Neural crest cell (in vitro differentiated cells): ENCODE measurements at regions not wholly inside any gene's neighbourhood (a gene's known extent, or its start where the extent isn't known, plus 50 kb on each side); places are given as distances from the start of the nearest gene placed in this dataset.

Experiments
- DNase-seq: peaks from one replicate; pipeline ENCODE4 v3.0.0; 2021; ENCODE audit warnings: low read depth, mixed read lengths, low spot score
- H3K27ac Mint-ChIP-seq: one replicate; pipeline ENCODE4 v1.8.0; 2021; ENCODE audit warnings: mild to moderate bottlenecking, mixed read lengths; ENCODE audit not compliant: unreplicated experiment
- H3K27me3 Mint-ChIP-seq: 2 replicates; pipeline ENCODE4 v1.8.0; 2021; ENCODE audit warnings: low read depth, mild to moderate bottlenecking, mixed read lengths
- H3K36me3 Mint-ChIP-seq: 2 replicates; pipeline ENCODE4 v1.8.0; 2021; ENCODE audit warnings: low read depth, mild to moderate bottlenecking, mixed read lengths
- H3K4me1 Mint-ChIP-seq: 2 replicates; pipeline ENCODE4 v1.8.0; 2021; ENCODE audit warnings: mixed read lengths
- H3K4me3 Mint-ChIP-seq: one replicate; pipeline ENCODE4 v1.8.0; 2021; ENCODE audit warnings: mild to moderate bottlenecking, mixed read lengths
- H3K9me3 Mint-ChIP-seq: 2 replicates; pipeline ENCODE4 v1.8.0; 2021; ENCODE audit warnings: mixed read lengths
- CTCF ChIP-seq: fragments of 200-600 bp; sonication (generic); conservative IDR thresholded peaks from 2 replicates; pipeline ENCODE4 v1.5.0; 2021; ENCODE audit warnings: antibody characterized with exemption, mild to moderate bottlenecking

GRCh38 chr3:76566904-76567303 lies 473.0 kb upstream of the ROBO2 start:
- no peaks in the 10 kb centered on the region for H3K9me3 Mint-ChIP-seq
- no peak for TF ChIP-seq CTCF
- no peaks in the 10 kb centered on the region for H3K36me3 Mint-ChIP-seq
- H3K27me3 Mint-ChIP-seq = no peaks in the 10 kb centered on the region
- H3K27ac Mint-ChIP-seq = no peak overlapping the region
- H3K4me1 Mint-ChIP-seq = peaks cover 1% of the 10 kb centered on the region
- DNase-seq = no peak
- H3K4me3 Mint-ChIP-seq = no peak overlapping the region

- TF ChIP-seq CTCF = peak; percentile 86
- no peak for DNase-seq
- Mint-ChIP-seq H3K27ac (no peak overlapping the region), H3K4me1 (no peaks in the 10 kb centered on the region), H3K9me3 (no peaks in the 10 kb centered on the region), H3K27me3 (no peaks in the 10 kb centered on the region), H3K36me3 (no peaks in the 10 kb centered on the region), H3K4me3 (no peak overlapping the region)
Measured at GRCh38 chr3:76570436-76571057, 469.4 kb upstream of the ROBO2 start.

- Mint-ChIP-seq H3K36me3 (no peaks in the 10 kb centered on the region), H3K9me3 (peaks cover 2% of the 10 kb centered on the region), H3K27me3 (no peaks in the 10 kb centered on the region), H3K4me3 (no peak overlapping the region), H3K27ac (no peak overlapping the region), H3K4me1 (no peaks in the 10 kb centered on the region)
- no peak for DNase-seq
- no peak for TF ChIP-seq CTCF
Measured at GRCh38 chr3:76576201-76576600, 463.7 kb upstream of the ROBO2 start.

- DNase-seq = no peak
- Mint-ChIP-seq H3K36me3 (no peaks in the 10 kb centered on the region), H3K27me3 (no peaks in the 10 kb centered on the region), H3K4me1 (no peaks in the 10 kb centered on the region), H3K4me3 (no peak overlapping the region), H3K27ac (no peak overlapping the region), H3K9me3 (peaks cover 2% of the 10 kb centered on the region)
- no peak for TF ChIP-seq CTCF
Measured at GRCh38 chr3:76582098-76582497, 457.8 kb upstream of the ROBO2 start.

- Mint-ChIP-seq H3K27me3 (no peaks in the 10 kb centered on the region), H3K4me1 (no peaks in the 10 kb centered on the region), H3K4me3 (no peak overlapping the region), H3K9me3 (peaks cover 2% of the 10 kb centered on the region), H3K36me3 (no peaks in the 10 kb centered on the region), H3K27ac (no peak overlapping the region)
- TF ChIP-seq CTCF = no peak
- no peak for DNase-seq
Measured at GRCh38 chr3:76582632-76583378, 457.1 kb upstream of the ROBO2 start.
